Trophoblast cell (in vitro differentiated cells and primary cell): ENCODE measurements at regions not wholly inside any gene's neighbourhood (a gene's known extent, or its start where the extent isn't known, plus 50 kb on each side); places are given as distances from the start of the nearest gene placed in this dataset.
A peak's percentile ranks its signal among the peaks of the same experiment; 100 is the strongest.

ENCODE experiments used
- DNase-seq, 2 donors: peaks; one replicate each; pipeline ENCODE4 v3.0.0-alpha.2; 2016
- H2AFZ ChIP-seq: 2 replicates; pipeline ENCODE4 v1.6.1; 2013; ENCODE audit warnings: low read length, moderate library complexity, mild to moderate bottlenecking; ENCODE audit not compliant: insufficient read depth, poor library complexity
- H2AK5ac ChIP-seq: 2 replicates; pipeline ENCODE4 v1.6.1; 2013; ENCODE audit warnings: mild to moderate bottlenecking, low read length
- H2BK120ac ChIP-seq: 2 replicates; pipeline ENCODE4 v1.6.1; 2013; ENCODE audit warnings: low read length, mild to moderate bottlenecking, moderate library complexity; ENCODE audit not compliant: insufficient read depth, poor library complexity
- H2BK12ac ChIP-seq: 2 replicates; pipeline ENCODE4 v1.6.1; 2013; ENCODE audit warnings: mild to moderate bottlenecking, low read length, moderate library complexity
- H2BK5ac ChIP-seq: 2 replicates; pipeline ENCODE4 v1.6.1; 2013; ENCODE audit warnings: low read length, low read depth, moderate library complexity, mild to moderate bottlenecking; ENCODE audit not compliant: poor library complexity
- H3K14ac ChIP-seq: 2 replicates; pipeline ENCODE4 v1.6.1; 2013; ENCODE audit warnings: mild to moderate bottlenecking, low read length
- H3K18ac ChIP-seq: 2 replicates; pipeline ENCODE4 v1.6.1; 2013; ENCODE audit warnings: mild to moderate bottlenecking, low read length
- H3K23ac ChIP-seq: 2 replicates; pipeline ENCODE4 v1.6.1; 2013; ENCODE audit warnings: low read length
- H3K27ac ChIP-seq: 2 replicates; pipeline ENCODE4 v1.5.1; 2013; ENCODE audit warnings: low read depth, mild to moderate bottlenecking, inconsistent platforms, low read length, moderate library complexity
- H3K27me3 ChIP-seq: 2 replicates; pipeline ENCODE4 v1.6.1; 2013; ENCODE audit warnings: inconsistent platforms, mild to moderate bottlenecking, low read length, moderate library complexity; ENCODE audit not compliant: insufficient read depth
- H3K36me3 ChIP-seq, 2 experiments: 1 replicate in 1 of 2; 2 replicates in 1 of 2; pipeline ENCODE4 v1.6.1; 2013; ENCODE audit warnings: low read length in 2 of 2, mild to moderate bottlenecking in 2 of 2, moderate library complexity in 1 of 2; ENCODE audit not compliant: insufficient read depth in 2 of 2, control insufficient read depth in 1 of 2
- H3K4ac ChIP-seq: 2 replicates; pipeline ENCODE4 v1.6.1; 2013; ENCODE audit warnings: low read depth, mild to moderate bottlenecking, low read length, moderate library complexity
- H3K4me1 ChIP-seq, 2 experiments: 1 replicate in 1 of 2; 2 replicates in 1 of 2; pipeline ENCODE4 v1.6.1; 2013; ENCODE audit warnings: low read length in 2 of 2, mild to moderate bottlenecking in 2 of 2, moderate library complexity in 1 of 2; ENCODE audit not compliant: insufficient read depth in 2 of 2, control insufficient read depth in 1 of 2
- H3K4me2 ChIP-seq: 2 replicates; pipeline ENCODE4 v1.6.1; 2013; ENCODE audit warnings: inconsistent platforms, mild to moderate bottlenecking, low read length, moderate library complexity
- H3K4me3 ChIP-seq: 2 replicates; pipeline ENCODE4 v1.5.1; 2013; ENCODE audit warnings: mild to moderate bottlenecking, low read depth, low read length, inconsistent platforms
- H3K79me1 ChIP-seq: one replicate; pipeline ENCODE4 v1.6.1; 2013; ENCODE audit warnings: low read length
- H3K79me2 ChIP-seq: 2 replicates; pipeline ENCODE4 v1.6.1; 2013; ENCODE audit warnings: low read length, mild to moderate bottlenecking; ENCODE audit not compliant: control insufficient read depth, insufficient read depth, poor library complexity
- H3K9ac ChIP-seq: 2 replicates; pipeline ENCODE4 v1.6.1; 2013; ENCODE audit warnings: mild to moderate bottlenecking, low read length
- H3K9me3 ChIP-seq: 2 replicates; pipeline ENCODE4 v1.6.1; 2013; ENCODE audit warnings: low read depth, mild to moderate bottlenecking, control low read depth, inconsistent platforms, low read length; ENCODE audit not compliant: insufficient read depth
- H4K12ac ChIP-seq: 2 replicates; pipeline ENCODE4 v1.6.1; 2013; ENCODE audit warnings: low read depth, mild to moderate bottlenecking, low read length, moderate library complexity
- H4K8ac ChIP-seq: 2 replicates; pipeline ENCODE4 v1.6.1; 2013; ENCODE audit warnings: low read depth, mild to moderate bottlenecking, low read length, moderate library complexity
- H4K91ac ChIP-seq: one replicate; pipeline ENCODE4 v1.6.1; 2013; ENCODE audit warnings: low read depth, mild to moderate bottlenecking, low read length, moderate library complexity
- WGBS: extraction: QIAGEN DNeasy Blood & Tissue Kit; methylation state at CpG from one replicate; pipeline ENCODE4 v1.1.7; 2013; ENCODE audit warnings: missing lambda C conversion rate; ENCODE audit not compliant: insufficient read length, insufficient coverage; ENCODE audit errors: extremely low coverage; 5-methylcytosine and 5-hydroxymethylcytosine counted together

- Histone ChIP-seq H3K4me3 (no peak overlapping the region), H3K9ac (no peak overlapping the region), H3K27ac (no peak overlapping the region), H3K4me2 (no peak overlapping the region), H4K91ac (no peak overlapping the region), H3K27me3 (no peaks in the 10 kb centered on the region), H3K23ac (peak overlapping the region; percentile 44), H2AFZ (no peak overlapping the region), H3K14ac (no peak overlapping the region), H4K12ac (no peak overlapping the region), H3K4me1 (no peaks in the 10 kb centered on the region), H2BK12ac (no peak overlapping the region), H3K9me3 (no peaks in the 10 kb centered on the region), H3K36me3 (no peaks in the 10 kb centered on the region), H3K18ac (no peak overlapping the region), H3K79me1 (no peaks in the 10 kb centered on the region), H3K4ac (no peak overlapping the region), H2BK120ac (no peak overlapping the region), H2AK5ac (no peak overlapping the region), H2BK5ac (no peak overlapping the region), H4K8ac (no peak overlapping the region), H3K79me2 (no peaks in the 10 kb centered on the region)
- no CpG with 5 or more reads among the region's 9 CpGs for WGBS
- no peak for DNase-seq
These were observed 121.8 kb upstream of the PAX6 start for GRCh38 chr11:31932879-31933278.

GRCh38 chr11:31927982-31928381 is 116.9 kb upstream of the PAX6 start:
- Histone ChIP-seq H2AFZ (no peak overlapping the region), H3K27me3 (no peaks in the 10 kb centered on the region), H2BK120ac (no peak overlapping the region), H3K79me1 (no peaks in the 10 kb centered on the region), H3K23ac (no peak overlapping the region), H3K27ac (no peak overlapping the region), H2AK5ac (no peak overlapping the region), H3K79me2 (no peaks in the 10 kb centered on the region), H3K18ac (no peak overlapping the region), H3K36me3 (no peaks in the 10 kb centered on the region), H3K4me3 (no peak overlapping the region), H3K14ac (no peak overlapping the region), H3K4ac (no peak overlapping the region), H3K4me1 (no peaks in the 10 kb centered on the region), H4K91ac (no peak overlapping the region), H4K12ac (no peak overlapping the region), H2BK12ac (no peak overlapping the region), H4K8ac (no peak overlapping the region), H3K4me2 (no peak overlapping the region), H3K9me3 (no peaks in the 10 kb centered on the region), H2BK5ac (no peak overlapping the region), H3K9ac (no peak overlapping the region)
- no CpG with 5 or more reads among the region's 4 CpGs for WGBS
- DNase-seq = no peak

GRCh38 chr11:31926816-31927528 is 115.8 kb upstream of the PAX6 start:
- Histone ChIP-seq H3K36me3 (no peaks in the 10 kb centered on the region), H2AFZ (no peak overlapping the region), H4K12ac (no peak overlapping the region), H3K9me3 (no peaks in the 10 kb centered on the region), H3K23ac (no peak overlapping the region), H3K27me3 (no peaks in the 10 kb centered on the region), H2BK12ac (no peak overlapping the region), H3K9ac (no peak overlapping the region), H3K4ac (no peak overlapping the region), H2BK120ac (no peak overlapping the region), H2BK5ac (no peak overlapping the region), H3K79me2 (no peaks in the 10 kb centered on the region), H3K4me3 (no peak overlapping the region), H3K14ac (no peak overlapping the region), H2AK5ac (no peak overlapping the region), H3K79me1 (peaks cover under 1% of the 10 kb centered on the region), H4K8ac (no peak overlapping the region), H4K91ac (no peak overlapping the region), H3K4me1 (peaks cover 0 to 3% of the 10 kb centered on the region in 2 experiments), H3K27ac (no peak overlapping the region), H3K4me2 (no peak overlapping the region), H3K18ac (no peak overlapping the region)
- WGBS = no CpG with 5 or more reads among the region's 3 CpGs
- DNase-seq = no peak

- Histone ChIP-seq H3K18ac (no peak overlapping the region), H3K9ac (no peak overlapping the region), H3K4me3 (no peak overlapping the region), H2AK5ac (no peak overlapping the region), H4K12ac (no peak overlapping the region), H3K79me1 (peaks cover 2% of the 10 kb centered on the region), H2AFZ (no peak overlapping the region), H3K4me1 (peaks cover 0 to 7% of the 10 kb centered on the region in 2 experiments), H3K9me3 (no peaks in the 10 kb centered on the region), H2BK5ac (no peak overlapping the region), H4K91ac (no peak overlapping the region), H2BK12ac (no peak overlapping the region), H3K36me3 (no peaks in the 10 kb centered on the region), H4K8ac (no peak overlapping the region), H3K27me3 (no peaks in the 10 kb centered on the region), H3K14ac (no peak overlapping the region), H3K4me2 (no peak overlapping the region), H3K27ac (no peak overlapping the region), H3K23ac (no peak overlapping the region), H3K79me2 (no peaks in the 10 kb centered on the region), H2BK120ac (no peak overlapping the region), H3K4ac (no peak overlapping the region)
- no peak for DNase-seq
- WGBS = no CpG with 5 or more reads among the region's 4 CpGs
These were observed 115.0 kb upstream of the PAX6 start for GRCh38 chr11:31926106-31926505.
